GF-D8 (cell line): ENCODE measurements at regions not wholly inside any gene's neighbourhood (a gene's known extent, or its start where the extent isn't known, plus 50 kb on each side); places are given as distances from the start of the nearest gene placed in this dataset.
"Not testable (repeated sequence)": the region's sequence is repeated elsewhere in the genome, so short reads cannot be mapped to it uniquely, and the experiment has no call there.

Experiments used
- DNase-seq: peaks from one replicate; lab custom pipeline; 2025; lab: John Stamatoyannopoulos, UW

GRCh38 chr5:166725593-166725992 is 1565.9 kb upstream of the WWC1 start:
- no peak for DNase-seq

- no peak for DNase-seq
Measured at GRCh38 chr5:166726406-166726805, 1565.0 kb upstream of the WWC1 start.

DNA sequence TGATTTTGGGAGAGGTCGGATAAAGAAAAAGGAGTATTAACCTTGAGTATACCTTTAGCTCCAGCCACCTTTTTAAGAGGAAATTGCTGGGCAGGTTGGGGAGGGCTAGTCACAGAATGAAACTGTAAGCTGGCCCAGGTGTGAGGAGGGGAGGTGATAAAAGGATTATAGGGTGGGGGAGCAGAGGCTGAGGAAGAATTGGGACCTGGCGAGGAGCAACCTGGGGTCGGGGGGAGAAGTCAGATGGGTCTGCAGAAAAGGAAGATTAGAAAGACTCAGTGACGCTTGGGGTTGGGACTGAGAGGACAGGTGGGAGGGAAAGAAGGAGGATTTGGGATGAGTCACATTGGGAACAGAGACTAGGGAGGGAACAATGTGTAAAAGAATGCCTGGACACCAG is 1548.5 kb upstream of the WWC1 start:
- DNase-seq: not testable (repeated sequence)

GRCh38 chr5:166746506-166746905 is 1544.9 kb upstream of the WWC1 start:
- no peak for DNase-seq

DNA sequence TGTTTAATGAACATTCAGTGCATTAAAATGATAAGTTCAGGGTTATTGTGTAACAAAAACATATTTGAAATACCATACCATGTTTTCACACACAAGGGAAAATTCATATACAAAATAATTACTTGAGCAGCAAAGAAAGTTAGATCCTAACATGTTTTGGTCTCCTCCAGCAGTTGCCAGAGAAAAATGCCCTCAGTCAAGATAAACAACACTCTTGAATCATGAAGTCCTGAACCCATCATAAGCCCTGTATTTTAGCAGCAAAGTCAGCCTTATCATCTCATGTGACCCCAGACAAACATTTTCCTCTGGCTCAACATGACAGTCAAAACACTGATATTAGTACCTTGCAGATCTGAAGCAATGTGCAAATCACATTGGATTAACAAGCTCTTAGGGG is 1541.1 kb upstream of the WWC1 start:
- no peak for DNase-seq

DNA sequence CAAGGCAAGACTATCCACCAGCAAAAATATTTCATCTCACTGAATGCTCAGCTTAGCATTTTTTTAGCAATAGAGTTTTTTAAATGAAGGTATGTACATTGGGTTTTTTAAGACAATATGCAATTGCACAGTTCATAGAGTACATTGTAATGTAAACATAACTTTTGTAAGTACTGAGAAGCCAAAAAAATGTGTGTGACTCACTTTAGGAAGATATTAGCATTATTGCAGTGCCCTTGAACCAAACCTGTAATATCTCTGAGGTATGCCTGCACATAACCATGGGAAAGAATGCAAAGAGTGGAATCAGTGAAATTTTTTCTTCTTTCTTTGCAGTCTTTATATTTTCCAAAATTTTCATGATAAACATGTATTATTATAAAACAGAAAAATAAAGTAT is 1533.3 kb upstream of the WWC1 start:
- no peak for DNase-seq

DNA sequence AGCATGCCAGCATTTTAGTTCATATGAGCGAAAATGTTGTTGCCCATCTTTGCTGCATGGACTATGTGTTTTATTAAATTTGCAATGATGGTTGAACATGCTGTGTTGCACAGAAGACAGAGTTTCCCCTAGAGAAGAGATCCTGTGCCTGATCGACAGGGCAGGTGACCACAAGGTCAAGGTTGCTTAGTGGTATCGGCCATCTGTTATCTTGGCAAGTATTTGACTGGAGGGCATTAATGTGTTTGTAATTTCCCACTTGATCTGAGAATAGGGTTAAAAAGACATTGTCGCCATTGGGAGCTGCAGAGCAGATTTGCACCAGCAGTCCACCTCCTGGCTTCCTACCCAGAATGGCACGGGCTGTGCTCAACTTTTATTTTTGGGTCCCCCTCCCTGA is 1523.6 kb upstream of the WWC1 start:
- DNase-seq: no peak

- DNase-seq: no peak
Measured at GRCh38 chr5:166768536-166768935, 1522.9 kb upstream of the WWC1 start.

GRCh38 chr5:166772770-166773169 is 1518.7 kb upstream of the WWC1 start:
- no peak for DNase-seq

DNA sequence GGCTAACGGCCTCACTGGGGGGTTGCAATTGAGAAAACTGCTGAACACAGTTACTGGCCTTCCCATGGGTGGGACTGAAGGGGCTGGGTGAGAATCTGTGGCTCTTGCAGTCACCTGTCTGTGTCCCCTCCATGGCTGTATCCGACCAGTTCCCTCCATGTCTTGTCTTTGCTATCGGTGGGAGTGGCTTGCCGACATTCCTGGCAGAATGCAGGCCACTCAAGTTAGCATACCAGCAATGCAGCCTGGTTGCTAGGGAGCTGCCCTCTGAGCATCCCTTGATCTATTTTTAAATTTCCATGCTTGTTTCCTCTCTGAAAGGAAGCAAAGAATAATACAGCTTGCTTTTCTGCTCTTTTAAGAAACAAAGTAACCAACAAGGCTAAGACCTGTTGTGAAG is 1509.7 kb upstream of the WWC1 start:
- DNase-seq: no peak

GRCh38 chr5:166784545-166785078 is 1506.8 kb upstream of the WWC1 start:
- no peak for DNase-seq

- DNase-seq: no peak
Measured at GRCh38 chr5:166786178-166786577, 1505.3 kb upstream of the WWC1 start.

DNA sequence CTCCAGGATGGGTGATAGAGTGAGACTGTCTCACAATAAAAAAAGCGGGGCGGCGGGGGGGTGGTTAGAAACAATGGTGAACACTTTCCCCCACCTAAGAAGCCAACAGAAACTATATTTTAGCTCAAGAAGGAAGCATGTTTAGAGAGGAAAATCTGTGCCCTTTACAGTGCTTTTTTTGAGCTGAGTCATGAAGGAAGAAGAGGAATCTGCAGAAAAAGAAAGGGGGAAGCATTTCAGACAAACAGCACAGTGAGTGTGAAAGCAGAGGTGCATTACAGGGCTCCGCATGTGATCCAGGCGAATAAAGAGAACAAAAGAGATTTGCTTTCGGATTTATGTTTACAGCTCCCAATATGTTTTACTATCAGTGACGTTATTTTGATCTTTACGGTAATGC is 1504.6 kb upstream of the WWC1 start:
- no peak for DNase-seq

DNA sequence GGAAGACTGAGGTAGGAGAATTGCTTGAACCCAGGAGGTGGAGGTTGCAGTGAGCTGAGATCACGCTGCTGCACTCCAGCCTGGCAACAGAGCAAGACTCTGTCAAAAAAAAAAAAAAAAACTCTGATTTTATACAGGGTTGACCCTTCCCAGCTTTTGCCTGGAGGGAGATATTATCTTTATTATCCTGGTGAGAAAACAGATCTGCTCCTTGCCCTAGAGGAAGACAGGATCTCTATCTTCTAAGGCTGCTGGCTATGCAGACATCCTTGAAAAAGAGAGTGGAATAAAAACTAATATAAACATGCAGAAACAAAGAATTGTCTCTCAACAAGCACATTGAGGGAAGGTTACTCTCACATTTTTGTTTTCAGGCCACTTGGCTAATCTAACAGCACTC is 1503.4 kb upstream of the WWC1 start:
- DNase-seq: no peak

DNA sequence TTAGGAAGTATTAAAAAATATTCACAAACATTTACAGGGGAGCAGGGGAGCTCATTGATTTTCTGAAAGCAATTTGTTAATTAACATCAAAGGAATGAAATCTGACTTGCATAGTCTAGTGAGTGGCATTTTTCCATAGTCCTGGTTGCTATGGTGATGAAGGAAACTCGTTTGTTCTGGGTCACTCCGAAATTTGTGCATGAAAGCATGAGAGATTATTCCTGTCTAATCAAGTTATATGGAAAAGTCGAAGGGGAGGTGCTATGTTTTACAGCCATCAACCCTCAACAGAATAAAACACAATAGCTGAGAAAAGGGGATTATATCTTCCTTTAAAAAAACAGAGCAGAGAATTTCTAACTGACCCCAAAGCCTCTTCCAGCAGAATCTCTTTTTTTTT is 1495.7 kb upstream of the WWC1 start:
- no peak for DNase-seq

- no peak for DNase-seq
Measured at GRCh38 chr5:166803058-166803457, 1488.4 kb upstream of the WWC1 start.

DNA sequence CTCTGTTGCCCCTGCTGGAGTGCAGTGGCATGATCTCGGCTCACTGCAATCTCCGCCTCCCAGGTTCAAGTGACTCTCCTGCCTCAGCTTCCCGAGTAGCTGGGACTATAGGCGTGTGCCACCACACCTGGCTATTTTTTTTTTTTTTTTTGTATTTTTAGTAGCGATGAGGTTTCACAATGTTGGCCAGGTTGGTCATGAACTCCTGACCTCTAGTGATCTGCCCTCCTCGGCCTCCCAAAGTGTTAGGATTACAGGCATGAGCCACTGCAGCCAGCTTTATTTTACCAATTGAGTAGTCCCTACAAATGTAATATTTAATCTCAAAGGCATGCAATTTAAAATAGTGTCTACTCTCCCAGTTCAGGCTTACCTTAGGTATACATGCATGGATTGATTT is 1487.2 kb upstream of the WWC1 start:
- not testable (repeated sequence) for DNase-seq

GRCh38 chr5:166804693-166805092 is 1486.8 kb upstream of the WWC1 start:
- DNase-seq: not testable (repeated sequence)

- DNase-seq: not testable (repeated sequence)
Measured at GRCh38 chr5:166810093-166810658, 1481.3 kb upstream of the WWC1 start.

GRCh38 chr5:166810721-166811120 is 1480.7 kb upstream of the WWC1 start:
- no peak for DNase-seq

DNA sequence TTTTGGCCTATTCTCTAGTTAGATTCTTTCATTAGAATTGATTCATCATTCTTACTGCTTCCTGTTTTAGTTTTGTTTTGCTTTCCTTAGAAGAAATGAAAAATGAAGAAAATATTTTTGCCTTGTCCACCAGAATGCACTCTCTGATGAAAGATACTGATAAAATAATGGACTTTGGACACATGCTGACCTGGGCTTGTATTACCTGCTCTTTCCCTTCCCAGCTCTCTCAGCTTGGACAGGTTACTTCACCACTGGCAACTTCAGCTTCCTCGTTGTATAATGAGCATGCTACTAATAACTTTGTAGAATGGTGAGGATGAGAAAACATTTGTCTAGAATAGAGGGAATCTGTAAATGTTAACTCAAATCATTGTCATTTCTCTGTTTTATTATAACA is 1468.1 kb upstream of the WWC1 start:
- DNase-seq: no peak

GRCh38 chr5:166834246-166834645 is 1457.2 kb upstream of the WWC1 start:
- no peak for DNase-seq

DNA sequence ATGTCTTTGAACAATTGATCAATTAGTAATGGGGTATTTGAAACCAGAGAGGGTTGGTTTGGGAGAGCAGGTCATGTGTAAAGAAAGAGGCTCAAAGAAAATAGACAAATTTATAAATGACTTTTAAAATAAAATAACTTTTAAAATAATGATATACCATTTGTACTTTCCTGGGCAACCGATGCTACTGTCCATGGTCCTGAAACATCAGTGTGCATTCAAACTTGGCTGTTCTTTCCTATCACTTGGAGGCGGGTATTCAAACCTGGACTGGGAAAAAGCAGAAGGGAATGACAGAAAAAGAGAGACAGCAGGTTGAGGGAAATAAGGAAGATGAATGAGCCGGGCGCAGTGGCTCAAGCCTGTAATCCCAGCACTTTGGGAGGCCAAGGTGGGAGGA is 1446.4 kb upstream of the WWC1 start:
- DNase-seq: no peak

DNA sequence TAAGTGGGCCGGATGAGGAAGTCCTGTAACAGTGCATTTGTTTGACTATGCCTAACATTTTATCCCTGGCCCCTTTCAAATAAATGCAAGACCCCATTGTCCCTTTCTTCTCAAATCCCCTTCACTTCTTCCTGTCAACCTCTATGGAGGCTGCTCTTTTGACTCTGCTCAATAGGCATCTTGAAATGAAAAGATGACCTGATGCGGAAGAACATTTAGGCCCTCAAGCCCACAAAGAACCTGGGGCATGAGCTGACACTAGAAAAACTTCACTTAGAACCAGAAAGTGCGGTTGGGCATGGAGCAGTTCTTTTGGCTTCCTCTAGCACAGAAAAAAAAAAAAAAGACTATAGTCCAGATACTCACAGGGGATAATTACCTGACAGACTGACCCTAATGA is 1434.7 kb upstream of the WWC1 start:
- DNase-seq: no peak

DNA sequence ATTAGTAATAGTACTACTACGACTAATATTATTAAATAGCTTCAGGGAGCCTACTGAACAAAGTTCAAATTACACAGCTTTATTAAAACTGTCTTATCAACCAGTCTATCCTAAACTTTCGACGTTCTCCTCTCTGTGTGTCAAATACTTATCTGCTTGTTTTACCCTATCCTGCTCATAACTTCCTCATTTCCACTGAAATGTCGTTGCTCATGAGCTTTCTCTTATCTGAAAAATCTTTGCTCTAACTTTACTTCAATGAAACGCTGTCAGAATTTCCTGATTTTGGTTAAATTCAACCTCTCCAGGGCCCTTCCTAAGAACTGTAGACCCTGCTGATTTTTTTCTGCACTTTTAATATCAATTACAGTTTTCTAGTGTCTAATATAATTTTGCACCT is 1431.0 kb upstream of the WWC1 start:
- no peak for DNase-seq
